ENCODE measurements at regions not wholly inside any gene's neighbourhood (a gene's known extent, or its start where the extent isn't known, plus 50 kb on each side); places are given as distances from the start of the nearest gene placed in this dataset.
"Not testable (repeated sequence)": the region's sequence is repeated elsewhere in the genome, so short reads cannot be mapped to it uniquely, and the experiment has no call there.

- H3K36me3 ChIP-seq (ENCODE audit: low read depth) = no peaks in the 10 kb centered on the region
- no peaks in the 10 kb centered on the region for H3K9me3 ChIP-seq (ENCODE audit: low read depth)
- TF ChIP-seq EZH2 (IDR thresholded peaks at IDR 0.05; ENCODE audit: insufficient read depth, poor library complexity, severe bottlenecking) (no peak), EZH2phosphoT487 (IDR thresholded peaks at IDR 0.05; ENCODE audit: insufficient read depth, low read depth) (no peak)
- H2AFZ ChIP-seq = no peak overlapping the region
- H3K9me2 ChIP-seq (ENCODE audit: insufficient read depth) = no peaks in the 10 kb centered on the region
- H3K4me3 ChIP-seq = no peak overlapping the region
- H3K27ac ChIP-seq = no peak overlapping the region
- H3K4me2 ChIP-seq (ENCODE audit: unreplicated experiment) = no peak overlapping the region
- no peak for DNase-seq
- peaks cover 13% of the 10 kb centered on the region for H3F3A ChIP-seq (ENCODE audit: insufficient read depth)
- H3K27me3 ChIP-seq (replicated peaks; ENCODE audit: insufficient read depth) = peaks cover 21% of the 10 kb centered on the region; the same call in 1 of the 2 replicates
- H3K79me2 ChIP-seq (ENCODE audit: insufficient read depth) = no peaks in the 10 kb centered on the region
- in situ Hi-C loops (cut with MboI) = loop anchor here (10.0 kb wide), 2 partner anchors 139 to 169 kb away; no protein-coding TSS in a partner anchor
- no peak overlapping the region for H3K9ac ChIP-seq
- peaks cover 14% of the 10 kb centered on the region for H3K4me1 ChIP-seq (ENCODE audit: insufficient read depth)
- WGBS, 2 experiments (ENCODE audit: low coverage in 1 of 2, low lambda C conversion rate in 2 of 2, missing lambda C conversion rate in 2 of 2) = 61 to 63% methylated on average over 1 of the region's 1 CpG
- H4K20me1 ChIP-seq (ENCODE audit: insufficient read depth) = no peaks in the 10 kb centered on the region
Observed at GRCh38 chr2:138084206-138084605, 119.9 kb downstream of the HNMT start.

- peaks cover 14% of the 10 kb centered on the region for H3K4me1 ChIP-seq (ENCODE audit: insufficient read depth)
- in situ Hi-C loops (cut with MboI) = loop anchor here (10.0 kb wide), 2 partner anchors 141 to 171 kb away; no protein-coding TSS in a partner anchor
- H3K9ac ChIP-seq; H3K4me3 ChIP-seq; H3K9me2 ChIP-seq (ENCODE audit: insufficient read depth); H2AFZ ChIP-seq; H3K79me2 ChIP-seq (ENCODE audit: insufficient read depth); H3K9me3 ChIP-seq (ENCODE audit: low read depth); H3K27ac ChIP-seq; H3K36me3 ChIP-seq (ENCODE audit: low read depth); H4K20me1 ChIP-seq (ENCODE audit: insufficient read depth); H3K4me2 ChIP-seq (ENCODE audit: unreplicated experiment): not testable (repeated sequence)
- peaks cover 13% of the 10 kb centered on the region for H3F3A ChIP-seq (ENCODE audit: insufficient read depth)
- DNase-seq = peak; percentile 56
- 11 to 15% methylated on average over 1 of the region's 1 CpG for WGBS, 2 experiments (ENCODE audit: low coverage in 1 of 2, low lambda C conversion rate in 2 of 2, missing lambda C conversion rate in 2 of 2)
- H3K27me3 ChIP-seq (replicated peaks; ENCODE audit: insufficient read depth) = peaks cover 14% of the 10 kb centered on the region; the same call in 1 of the 2 replicates
Observed at GRCh38 chr2:138085441-138085840, 121.2 kb downstream of the HNMT start.

GRCh38 chr2:138086576-138086975, 122.3 kb downstream of the HNMT start:
- Histone ChIP-seq H3K4me3 (no peak overlapping the region), H3K9me2 (ENCODE audit: insufficient read depth) (no peaks in the 10 kb centered on the region), H3K9ac (no peak overlapping the region), H3K4me1 (ENCODE audit: insufficient read depth) (peaks cover 14% of the 10 kb centered on the region), H3K79me2 (ENCODE audit: insufficient read depth) (no peaks in the 10 kb centered on the region), H4K20me1 (ENCODE audit: insufficient read depth) (no peaks in the 10 kb centered on the region), H3K36me3 (ENCODE audit: low read depth) (no peaks in the 10 kb centered on the region), H3K27me3 (replicated peaks; ENCODE audit: insufficient read depth) (peaks cover 14% of the 10 kb centered on the region; the same call in 1 of the 2 replicates), H3K27ac (no peak overlapping the region), H3K4me2 (ENCODE audit: unreplicated experiment) (no peak overlapping the region), H3F3A (ENCODE audit: insufficient read depth) (peaks cover 13% of the 10 kb centered on the region), H2AFZ (no peak overlapping the region), H3K9me3 (ENCODE audit: low read depth) (no peaks in the 10 kb centered on the region)
- TF ChIP-seq EZH2phosphoT487 (IDR thresholded peaks at IDR 0.05; ENCODE audit: insufficient read depth, low read depth) (no peak), EZH2 (IDR thresholded peaks at IDR 0.05; ENCODE audit: insufficient read depth, poor library complexity, severe bottlenecking) (no peak)
- peak; percentile 30 for DNase-seq
- in situ Hi-C loops (cut with MboI) = loop anchor here (10.0 kb wide), 2 partner anchors 142 to 172 kb away; no protein-coding TSS in a partner anchor

- H3K4me1 ChIP-seq (ENCODE audit: insufficient read depth) = peaks cover 14% of the 10 kb centered on the region
- 19 to 20% methylated on average over 13 of the region's 13 CpGs for WGBS, 2 experiments (ENCODE audit: low coverage in 1 of 2, low lambda C conversion rate in 2 of 2, missing lambda C conversion rate in 2 of 2)
- no peak overlapping the region for H2AFZ ChIP-seq
- H4K20me1 ChIP-seq (ENCODE audit: insufficient read depth) = no peaks in the 10 kb centered on the region
- H3K79me2 ChIP-seq (ENCODE audit: insufficient read depth) = no peaks in the 10 kb centered on the region
- no peak overlapping the region for H3K4me3 ChIP-seq
- H3K36me3 ChIP-seq (ENCODE audit: low read depth) = no peaks in the 10 kb centered on the region
- in situ Hi-C loops (cut with MboI) = loop anchor here (10.0 kb wide), 2 partner anchors 143 to 173 kb away; no protein-coding TSS in a partner anchor
- H3K9me3 ChIP-seq (ENCODE audit: low read depth) = no peaks in the 10 kb centered on the region
- TF ChIP-seq EZH2phosphoT487 (IDR thresholded peaks at IDR 0.05; ENCODE audit: insufficient read depth, low read depth) (no peak), EZH2 (IDR thresholded peaks at IDR 0.05; ENCODE audit: insufficient read depth, poor library complexity, severe bottlenecking) (no peak)
- no peak overlapping the region for H3K27ac ChIP-seq
- no peaks in the 10 kb centered on the region for H3K9me2 ChIP-seq (ENCODE audit: insufficient read depth)
- no peak for DNase-seq
- H3K4me2 ChIP-seq (ENCODE audit: unreplicated experiment) = no peak overlapping the region
- H3K9ac ChIP-seq = no peak overlapping the region
- peaks cover 14% of the 10 kb centered on the region; the same call in 1 of the 2 replicates for H3K27me3 ChIP-seq (replicated peaks; ENCODE audit: insufficient read depth)
- H3F3A ChIP-seq (ENCODE audit: insufficient read depth) = peaks cover 13% of the 10 kb centered on the region
Observed at GRCh38 chr2:138087751-138088593, 123.7 kb downstream of the HNMT start.

All from GM23248 (cell line).